ENCODE measurements at regions not wholly inside any gene's neighbourhood (a gene's known extent, or its start where the extent isn't known, plus 50 kb on each side); places are given as distances from the start of the nearest gene placed in this dataset.

- no peak for TF ChIP-seq EZH2phosphoT487 (IDR thresholded peaks at IDR 0.05; ENCODE audit: low read depth)
- no peak for TF ChIP-seq CTCF (IDR thresholded peaks at IDR 0.05; ENCODE audit: low read depth, low read length)
- peaks cover 8% of the 10 kb centered on the region for H3K4me1 ChIP-seq (ENCODE audit: low read length)
- no peak overlapping the region for H3K4me3 ChIP-seq (ENCODE audit: low read length)
- H3K36me3 ChIP-seq (replicated peaks; ENCODE audit: low read depth, low read length): no peaks in the 10 kb centered on the region
- H3K4me2 ChIP-seq (ENCODE audit: low read length): no peak overlapping the region; the same call in 1 of the 2 replicates
- H3K9me3 ChIP-seq (ENCODE audit: insufficient read depth, low read length): no peaks in the 10 kb centered on the region
- H3K9ac ChIP-seq (ENCODE audit: low read length): no peak overlapping the region
- no peak overlapping the region for H3K27ac ChIP-seq (ENCODE audit: low read length)
- H3K27me3 ChIP-seq (ENCODE audit: low read depth, low read length): no peaks in the 10 kb centered on the region
- H3K79me2 ChIP-seq (ENCODE audit: low read length): no peaks in the 10 kb centered on the region
- H2AFZ ChIP-seq (ENCODE audit: low read depth, low read length): no peak overlapping the region
- no peaks in the 10 kb centered on the region for H4K20me1 ChIP-seq (ENCODE audit: insufficient read depth, low read length)
Observed at GRCh38 chr5:53416144-53416738, 64.2 kb upstream of the FST start.

- peaks cover 10% of the 10 kb centered on the region for H3K4me1 ChIP-seq (ENCODE audit: low read length)
- no peaks in the 10 kb centered on the region for H3K36me3 ChIP-seq (replicated peaks; ENCODE audit: low read depth, low read length)
- H3K27me3 ChIP-seq (ENCODE audit: low read depth, low read length): no peaks in the 10 kb centered on the region
- no peak overlapping the region for H2AFZ ChIP-seq (ENCODE audit: low read depth, low read length)
- H3K9me3 ChIP-seq (ENCODE audit: insufficient read depth, low read length): no peaks in the 10 kb centered on the region
- H3K4me3 ChIP-seq (ENCODE audit: low read length): no peak overlapping the region
- H3K9ac ChIP-seq (ENCODE audit: low read length): no peak overlapping the region
- no peaks in the 10 kb centered on the region for H4K20me1 ChIP-seq (ENCODE audit: insufficient read depth, low read length)
- TF ChIP-seq EZH2phosphoT487 (IDR thresholded peaks at IDR 0.05; ENCODE audit: low read depth): no peak
- TF ChIP-seq CTCF (IDR thresholded peaks at IDR 0.05; ENCODE audit: low read depth, low read length): no peak
- H3K79me2 ChIP-seq (ENCODE audit: low read length): no peaks in the 10 kb centered on the region
- no peak overlapping the region for H3K4me2 ChIP-seq (ENCODE audit: low read length)
- no peak overlapping the region for H3K27ac ChIP-seq (ENCODE audit: low read length)
Observed at GRCh38 chr5:53418409-53418808, 62.0 kb upstream of the FST start.

- no peak overlapping the region for H3K9ac ChIP-seq (ENCODE audit: low read length)
- no peak for TF ChIP-seq CTCF (IDR thresholded peaks at IDR 0.05; ENCODE audit: low read depth, low read length)
- no peak for TF ChIP-seq EZH2phosphoT487 (IDR thresholded peaks at IDR 0.05; ENCODE audit: low read depth)
- no peak overlapping the region for H2AFZ ChIP-seq (ENCODE audit: low read depth, low read length)
- H3K27ac ChIP-seq (ENCODE audit: low read length): no peak overlapping the region
- H3K27me3 ChIP-seq (ENCODE audit: low read depth, low read length): no peaks in the 10 kb centered on the region
- H4K20me1 ChIP-seq (ENCODE audit: insufficient read depth, low read length): no peaks in the 10 kb centered on the region
- H3K4me2 ChIP-seq (ENCODE audit: low read length): no peak overlapping the region
- H3K36me3 ChIP-seq (replicated peaks; ENCODE audit: low read depth, low read length): no peaks in the 10 kb centered on the region
- H3K4me3 ChIP-seq (ENCODE audit: low read length): no peak overlapping the region
- H3K4me1 ChIP-seq (ENCODE audit: low read length): peaks cover 10% of the 10 kb centered on the region
- H3K79me2 ChIP-seq (ENCODE audit: low read length): no peaks in the 10 kb centered on the region
- H3K9me3 ChIP-seq (ENCODE audit: insufficient read depth, low read length): no peaks in the 10 kb centered on the region
Observed at GRCh38 chr5:53418826-53419658, 61.4 kb upstream of the FST start.

GRCh38 chr5:53422539-53422938 is 57.9 kb upstream of the FST start:
- Histone ChIP-seq H3K9me3 (ENCODE audit: insufficient read depth, low read length) (no peaks in the 10 kb centered on the region), H3K27ac (ENCODE audit: low read length) (no peak overlapping the region)
- TF ChIP-seq EZH2phosphoT487 (IDR thresholded peaks at IDR 0.05; ENCODE audit: low read depth) (no peak), CTCF (IDR thresholded peaks at IDR 0.05; ENCODE audit: low read depth, low read length) (no peak)

More at GRCh38 chr5:53422539-53422938, 57.9 kb upstream of the FST start:
- Histone ChIP-seq H3K27me3 (ENCODE audit: low read depth, low read length) (no peaks in the 10 kb centered on the region), H3K79me2 (ENCODE audit: low read length) (no peaks in the 10 kb centered on the region), H3K4me2 (ENCODE audit: low read length) (no peak overlapping the region), H3K36me3 (replicated peaks; ENCODE audit: low read depth, low read length) (no peaks in the 10 kb centered on the region), H4K20me1 (ENCODE audit: insufficient read depth, low read length) (no peaks in the 10 kb centered on the region), H2AFZ (ENCODE audit: low read depth, low read length) (no peak overlapping the region), H3K4me1 (ENCODE audit: low read length) (peaks cover 10% of the 10 kb centered on the region), H3K4me3 (ENCODE audit: low read length) (no peak overlapping the region), H3K9ac (ENCODE audit: low read length) (no peak overlapping the region)
